H1 (cell line): ENCODE measurements at regions not wholly inside any gene's neighbourhood (a gene's known extent, or its start where the extent isn't known, plus 50 kb on each side); places are given as distances from the start of the nearest gene placed in this dataset.

Experiments used
- CTCF ChIA-PET: fragments of 300-600 bp; sonication (Branson Sonifier 250); formaldehyde crosslinking; loops from one replicate; lab custom pipeline; 2021; ENCODE audit not compliant: partially characterized antibody; lab: Charles Lee
- POLR2A ChIA-PET: fragments of 300-600 bp; sonication (Branson Sonifier 250); formaldehyde crosslinking; loops from one replicate; lab custom pipeline; 2021; ENCODE audit warnings: inconsistent platforms; ENCODE audit not compliant: partially characterized antibody; lab: Charles Lee
- DNase-seq, 2 experiments: peaks; one replicate each; pipeline versions ENCODE4 v3.0.0 to v3.0.0-alpha.2; 2010 to 2022; ENCODE audit warnings: low spot score in 2 of 2, low read depth in 1 of 2, mixed read lengths in 1 of 2
- FAIRE-seq: peaks from 2 replicates; lab custom pipeline; 2011; peaks lifted over from hg19 to GRCh38; lab: Jason Lieb, UNC
- H2AFZ ChIP-seq: 2 replicates; pipeline ENCODE4 v1.8.1; 2012; ENCODE audit warnings: low read length, inconsistent platforms
- H2AK5ac ChIP-seq: 2 replicates; pipeline ENCODE4 v1.6.1; 2013; ENCODE audit warnings: low read depth, low read length
- H2BK120ac ChIP-seq: replicated peaks from 2 replicates; pipeline ENCODE3; 2013; ENCODE audit warnings: low read depth, low read length, inconsistent platforms
- H2BK12ac ChIP-seq: 2 replicates; pipeline ENCODE4 v1.6.1; 2013; ENCODE audit warnings: low read depth, low read length
- H2BK15ac ChIP-seq: 2 replicates; pipeline ENCODE4 v1.6.1; 2013; ENCODE audit warnings: low read length
- H2BK20ac ChIP-seq: 2 replicates; pipeline ENCODE4 v1.6.1; 2013; ENCODE audit warnings: low read length
- H2BK5ac ChIP-seq: 2 replicates; pipeline ENCODE4 v1.6.1; 2013; ENCODE audit warnings: low read depth, low read length
- H3K14ac ChIP-seq: 2 replicates; pipeline ENCODE4 v1.6.1; 2013; ENCODE audit warnings: inconsistent platforms; ENCODE audit not compliant: insufficient read length
- H3K18ac ChIP-seq: 2 replicates; pipeline ENCODE4 v1.6.1; 2013; ENCODE audit warnings: low read length; ENCODE audit errors: extremely low read depth
- H3K23ac ChIP-seq: 2 replicates; pipeline ENCODE4 v1.6.1; 2013; ENCODE audit warnings: inconsistent platforms; ENCODE audit not compliant: insufficient read length
- H3K23me2 ChIP-seq: 2 replicates; pipeline ENCODE4 v1.6.1; 2013; ENCODE audit warnings: low read depth, low read length
- H3K27ac ChIP-seq: 2 replicates; pipeline ENCODE4 v1.6.1; 2011; ENCODE audit warnings: low read depth, low read length, inconsistent platforms
- H3K27me3 ChIP-seq, 4 experiments: replicated peaks in 1 of 4; 1 replicate in 1 of 4; 2 replicates in 3 of 4; pipeline versions ENCODE4 v1.6.1 to v1.8.1; 2011 to 2013; ENCODE audit warnings: low read length in 3 of 4, mild to moderate bottlenecking in 3 of 4, inconsistent platforms in 2 of 4, mixed read lengths in 2 of 4, moderate library complexity in 1 of 4; ENCODE audit not compliant: control insufficient read depth in 3 of 4, insufficient read depth in 3 of 4; ENCODE audit errors: extremely low read depth in 1 of 4
- H3K36me3 ChIP-seq, 4 experiments: 2 replicates each; pipeline versions ENCODE4 v1.6.1 to v1.8.1; 2011 to 2013; ENCODE audit warnings: mild to moderate bottlenecking in 4 of 4, low read length in 3 of 4, moderate library complexity in 2 of 4, control low read depth in 1 of 4, inconsistent platforms in 1 of 4; ENCODE audit not compliant: insufficient read depth in 4 of 4, control insufficient read depth in 2 of 4
- H3K4ac ChIP-seq: replicated peaks from 2 replicates; pipeline ENCODE3; 2013; ENCODE audit warnings: low read length, low read depth, mixed read lengths, inconsistent platforms; ENCODE audit not compliant: insufficient read length
- H3K4me1 ChIP-seq, 4 experiments: replicated peaks in 1 of 4; 1 replicate in 1 of 4; 2 replicates in 3 of 4; pipeline versions ENCODE4 v1.6.1 to v1.8.1; 2011 to 2013; ENCODE audit warnings: low read length in 3 of 4, inconsistent platforms in 2 of 4, mixed read lengths in 1 of 4; ENCODE audit not compliant: insufficient read depth in 4 of 4, control insufficient read depth in 3 of 4
- H3K4me2 ChIP-seq, 2 experiments: 2 replicates each; pipeline versions ENCODE4 v1.6.1 to v1.8.1; 2011 to 2013; ENCODE audit warnings: low read depth in 2 of 2, low read length in 2 of 2, control low read depth in 1 of 2, inconsistent platforms in 1 of 2, mild to moderate bottlenecking in 1 of 2; ENCODE audit not compliant: insufficient read depth in 1 of 2
- H3K4me3 ChIP-seq, 4 experiments: fragments of 200-600, 300-600 bp in 1 of 4; sonication (generic), shearing (Covaris generic), sonication (Bioruptor Twin) in 1 of 4; 2 replicates each; pipeline versions ENCODE4 v1.5.1 to v1.8.1; 2011 to 2016; ENCODE audit warnings: low read length in 4 of 4, low read depth in 3 of 4, control low read depth in 2 of 4, inconsistent platforms in 2 of 4, mild to moderate bottlenecking in 2 of 4, mixed read lengths in 1 of 4, moderate library complexity in 1 of 4; ENCODE audit not compliant: insufficient read depth in 2 of 4; ENCODE audit errors: extremely low read depth in 1 of 4
- H3K56ac ChIP-seq: replicated peaks from 2 replicates; pipeline ENCODE3; 2013; ENCODE audit warnings: low read depth, mild to moderate bottlenecking, mixed read lengths, low read length, inconsistent platforms; ENCODE audit not compliant: insufficient read length
- H3K79me1 ChIP-seq: 2 replicates; pipeline ENCODE4 v1.6.1; 2013; ENCODE audit warnings: low read depth, low read length, control low read depth
- H3K79me2 ChIP-seq, 2 experiments: 2 replicates each; pipeline versions ENCODE4 v1.6.1 to v1.8.1; 2012 to 2013; ENCODE audit warnings: low read length in 2 of 2, mild to moderate bottlenecking in 2 of 2, inconsistent platforms in 1 of 2; ENCODE audit not compliant: insufficient read depth in 2 of 2, control insufficient read depth in 1 of 2
- H3K9ac ChIP-seq, 4 experiments: replicated peaks in 1 of 4; 1 replicate in 1 of 4; 2 replicates in 3 of 4; pipeline versions ENCODE4 v1.6.1 to v1.8.1; 2011 to 2013; ENCODE audit warnings: low read depth in 3 of 4, low read length in 3 of 4, control low read depth in 2 of 4, mild to moderate bottlenecking in 2 of 4, moderate library complexity in 2 of 4, inconsistent platforms in 1 of 4; ENCODE audit errors: extremely low read depth in 1 of 4
- H3K9me3 ChIP-seq, 2 experiments: 2 replicates each; pipeline versions ENCODE4 v1.6.1 to v1.8.1; 2012 to 2013; ENCODE audit warnings: mild to moderate bottlenecking in 2 of 2, moderate library complexity in 2 of 2, control low read depth in 1 of 2, inconsistent platforms in 1 of 2, low read depth in 1 of 2, low read length in 1 of 2, mixed read lengths in 1 of 2; ENCODE audit not compliant: insufficient read depth in 2 of 2
- H4K20me1 ChIP-seq, 2 experiments: replicated peaks in 1 of 2; 2 replicates each; pipeline versions ENCODE3 to v1.8.1; 2011 to 2013; ENCODE audit warnings: inconsistent platforms in 2 of 2, low read length in 2 of 2, mild to moderate bottlenecking in 1 of 2; ENCODE audit not compliant: insufficient read depth in 2 of 2, control insufficient read depth in 1 of 2
- H4K5ac ChIP-seq: 2 replicates; pipeline ENCODE4 v1.6.1; 2013; ENCODE audit warnings: low read length, low read depth, mixed read lengths, inconsistent platforms; ENCODE audit not compliant: insufficient read length
- H4K8ac ChIP-seq: 2 replicates; pipeline ENCODE4 v1.8.0; 2013; ENCODE audit warnings: mild to moderate bottlenecking, moderate library complexity, low read length, inconsistent platforms; ENCODE audit not compliant: insufficient read depth; ENCODE audit errors: extremely low read depth
- H4K91ac ChIP-seq: replicated peaks from 2 replicates; pipeline ENCODE3; 2013; ENCODE audit warnings: low read length, mixed read lengths, inconsistent platforms; ENCODE audit not compliant: insufficient read length
- CEBPB ChIP-seq: IDR thresholded peaks from 2 replicates; pipeline ENCODE4 v1.6.1; 2012; ENCODE audit warnings: low read depth, low read length
- CTBP2 ChIP-seq: IDR thresholded peaks from 2 replicates; pipeline ENCODE4 v1.7.0; 2011; ENCODE audit warnings: borderline replicate concordance, mild to moderate bottlenecking, moderate library complexity, mixed read lengths, low read length; ENCODE audit not compliant: insufficient read depth, insufficient read length
- EP300 ChIP-seq, 2 experiments: IDR thresholded peaks; 1 replicate in 1 of 2; 2 replicates in 1 of 2; pipeline ENCODE4 v1.6.1; 2011 to 2012; ENCODE audit warnings: low read depth in 2 of 2, low read length in 2 of 2, mild to moderate bottlenecking in 2 of 2, borderline replicate concordance in 1 of 2, inconsistent platforms in 1 of 2, moderate library complexity in 1 of 2
- HDAC2 ChIP-seq, 2 experiments: fragments of 300-600 bp in 1 of 2; sonication (generic) in 1 of 2; IDR thresholded peaks; 2 replicates each; pipeline ENCODE4 v1.6.1; 2011 to 2012; ENCODE audit warnings: low read depth in 2 of 2, low read length in 2 of 2, mild to moderate bottlenecking in 2 of 2, moderate library complexity in 2 of 2, borderline replicate concordance in 1 of 2, inconsistent platforms in 1 of 2
- HDAC6 ChIP-seq: IDR thresholded peaks from one replicate; pipeline ENCODE4 v1.7.1; 2012; ENCODE audit warnings: low read depth, mild to moderate bottlenecking, inconsistent platforms, low read length, moderate library complexity
- PHF8 ChIP-seq: fragments of 200-600 bp; sonication (generic); conservative IDR thresholded peaks from 2 replicates; pipeline ENCODE4 v1.7.1; 2012; ENCODE audit warnings: low read depth, mild to moderate bottlenecking, inconsistent platforms, low read length, moderate library complexity
- POU5F1 ChIP-seq: IDR thresholded peaks from 2 replicates; pipeline ENCODE4 v1.6.1; 2011; ENCODE audit warnings: low read depth, mild to moderate bottlenecking, low read length, moderate library complexity
- RBBP5 ChIP-seq: IDR thresholded peaks from 2 replicates; pipeline ENCODE4 v1.7.1; 2012; ENCODE audit warnings: low read depth, mild to moderate bottlenecking, inconsistent platforms, low read length, moderate library complexity, borderline replicate concordance
- RNF2 ChIP-seq: fragments of 200-900, 300-1000 bp; sonication (generic); IDR thresholded peaks from 2 replicates; pipeline ENCODE4 v1.7.1; 2016; ENCODE audit warnings: borderline replicate concordance, low read depth, mild to moderate bottlenecking, antibody characterized with exemption, low read length; ENCODE audit not compliant: poor library complexity, severe bottlenecking; ENCODE audit errors: missing control alignments
- SIN3A ChIP-seq, 2 experiments: IDR thresholded peaks in 1 of 2; conservative IDR thresholded peaks in 1 of 2; 2 replicates each; pipeline ENCODE4 v1.6.1; 2011 to 2012; ENCODE audit warnings: low read length in 2 of 2, improper control_type of control experiment in 1 of 2, low read depth in 1 of 2, mild to moderate bottlenecking in 1 of 2
- SP4 ChIP-seq: IDR thresholded peaks from 2 replicates; pipeline ENCODE4 v1.6.1; 2012; ENCODE audit warnings: low read length, inconsistent platforms
- TAF1 ChIP-seq: IDR thresholded peaks from 2 replicates; pipeline ENCODE4 v1.6.1; 2011; ENCODE audit warnings: mild to moderate bottlenecking, low read depth, low read length
- TAF7 ChIP-seq: optimal IDR thresholded peaks from 2 replicates; pipeline ENCODE3; 2011; ENCODE audit warnings: low read depth, mild to moderate bottlenecking, inconsistent platforms, low read length, moderate library complexity, borderline replicate concordance
- WGBS, 2 experiments: shearing (Covaris generic) in 1 of 2; methylation state at CpG; one replicate each; pipeline versions ENCODE4 v1.1.6 to v1.1.7; 2013 to 2015; ENCODE audit warnings: low lambda C conversion rate in 2 of 2, mixed read lengths in 2 of 2, inconsistent platforms in 1 of 2, low coverage in 1 of 2, missing lambda C conversion rate in 1 of 2; ENCODE audit not compliant: insufficient replicate concordance in 2 of 2, insufficient coverage in 1 of 2, insufficient read length in 1 of 2; ENCODE audit errors: extremely low coverage in 1 of 2, missing lambda C conversion rate in 1 of 2; 5-methylcytosine and 5-hydroxymethylcytosine counted together

- H3K9ac ChIP-seq: no peak overlapping the region
- H3K4me2 ChIP-seq: no peak overlapping the region
- H2BK120ac ChIP-seq: no peak overlapping the region
- FAIRE-seq (no peak), DNase-seq (no peak)
- ChIA-PET POLR2A (no interaction called here), CTCF (no interaction called here)
- H3K4me3 ChIP-seq: no peak overlapping the region
- peaks cover 0 to 4% (median 2%) of the 10 kb centered on the region in 4 experiments; a peak in 3 of 7 replicates for H3K4me1 ChIP-seq
- H2BK12ac ChIP-seq: no peak overlapping the region
- no peaks in the 10 kb centered on the region for H4K20me1 ChIP-seq
- WGBS, 2 experiments: 88% methylated on average over 2 of the region's 2 CpGs; no CpG with 5 or more reads in 1 of the 2 experiments
- H3K79me2 ChIP-seq: no peaks in the 10 kb centered on the region
- H3K23ac ChIP-seq: no peak overlapping the region
- no peak overlapping the region for H4K8ac ChIP-seq
- H3K18ac ChIP-seq: no peak overlapping the region
- H3K36me3 ChIP-seq: no peaks in the 10 kb centered on the region
- no peak overlapping the region for H3K4ac ChIP-seq
- peaks cover 12 to 13% of the 10 kb centered on the region in 2 experiments; a peak in 3 of 4 replicates for H3K9me3 ChIP-seq
- H2BK5ac ChIP-seq: no peak overlapping the region
- H3K27me3 ChIP-seq: no peaks in the 10 kb centered on the region
- TF ChIP-seq POU5F1: no peak
- TF ChIP-seq TAF7: no peak
- no peak for TF ChIP-seq CEBPB
- no peak for TF ChIP-seq PHF8
- no peak for TF ChIP-seq TAF1
- TF ChIP-seq RNF2: no peak
- TF ChIP-seq EP300 (IDR thresholded peaks at IDR 0.05; ENCODE audit: borderline replicate concordance in 1 of 2, low read depth in 2 of 2, low read length in 2 of 2): no peak
- TF ChIP-seq RBBP5: no peak
- no peak for TF ChIP-seq CTBP2
- TF ChIP-seq HDAC6: no peak
- no peak for TF ChIP-seq HDAC2 (IDR thresholded peaks at IDR 0.05; ENCODE audit: borderline replicate concordance in 1 of 2, low read depth in 2 of 2, low read length in 2 of 2)
- TF ChIP-seq SP4: no peak
- TF ChIP-seq SIN3A (conservative IDR thresholded peaks at IDR 0.05 in 1 of 2, IDR thresholded peaks at IDR 0.05 in 1 of 2; ENCODE audit: low read depth in 1 of 2, low read length in 2 of 2): no peak
- no peaks in the 10 kb centered on the region for H3K79me1 ChIP-seq
- no peak overlapping the region for H4K91ac ChIP-seq
- H3K27ac ChIP-seq: no peak overlapping the region
- H3K14ac ChIP-seq: no peak overlapping the region
- H2AK5ac ChIP-seq: no peak overlapping the region
- no peak overlapping the region for H2BK15ac ChIP-seq
- H3K56ac ChIP-seq: no peak overlapping the region
- no peak overlapping the region for H2BK20ac ChIP-seq
- H2AFZ ChIP-seq: no peak overlapping the region
- H3K23me2 ChIP-seq: no peaks in the 10 kb centered on the region
- no peak overlapping the region for H4K5ac ChIP-seq
Observed at GRCh38 chr10:3622427-3622826, 162.6 kb downstream of the KLF6 start.
